Cardiac fibroblast (primary cell): ENCODE measurements at regions not wholly inside any gene's neighbourhood (a gene's known extent, or its start where the extent isn't known, plus 50 kb on each side); places are given as distances from the start of the nearest gene placed in this dataset.

Source experiments
- DNase-seq, 2 donors: peaks; one replicate each; pipeline versions ENCODE4 v3.0.0 to v3.0.0-alpha.2; 2010; ENCODE audit warnings: low read depth in 2 of 2
- H3K4me3 ChIP-seq, 2 donors: replicated peaks in 1 of 2; 1 replicate in 1 of 2; 2 replicates in 1 of 2; pipeline ENCODE4 v1.5.1; 2011; ENCODE audit warnings: low read depth in 2 of 2, low read length in 2 of 2, mild to moderate bottlenecking in 2 of 2, moderate library complexity in 1 of 2
- TF ChIP-seq, protein P1 (sequence below): IDR thresholded peaks from one replicate; pipeline ENCODE4 v1.5.1; 2011; ENCODE audit warnings: low read depth, mild to moderate bottlenecking, low read length, inconsistent platforms

GRCh38 chr5:18752317-18752716, 1118.1 kb downstream of the TAF11L14 start:
- TF ChIP-seq, protein P1, sequence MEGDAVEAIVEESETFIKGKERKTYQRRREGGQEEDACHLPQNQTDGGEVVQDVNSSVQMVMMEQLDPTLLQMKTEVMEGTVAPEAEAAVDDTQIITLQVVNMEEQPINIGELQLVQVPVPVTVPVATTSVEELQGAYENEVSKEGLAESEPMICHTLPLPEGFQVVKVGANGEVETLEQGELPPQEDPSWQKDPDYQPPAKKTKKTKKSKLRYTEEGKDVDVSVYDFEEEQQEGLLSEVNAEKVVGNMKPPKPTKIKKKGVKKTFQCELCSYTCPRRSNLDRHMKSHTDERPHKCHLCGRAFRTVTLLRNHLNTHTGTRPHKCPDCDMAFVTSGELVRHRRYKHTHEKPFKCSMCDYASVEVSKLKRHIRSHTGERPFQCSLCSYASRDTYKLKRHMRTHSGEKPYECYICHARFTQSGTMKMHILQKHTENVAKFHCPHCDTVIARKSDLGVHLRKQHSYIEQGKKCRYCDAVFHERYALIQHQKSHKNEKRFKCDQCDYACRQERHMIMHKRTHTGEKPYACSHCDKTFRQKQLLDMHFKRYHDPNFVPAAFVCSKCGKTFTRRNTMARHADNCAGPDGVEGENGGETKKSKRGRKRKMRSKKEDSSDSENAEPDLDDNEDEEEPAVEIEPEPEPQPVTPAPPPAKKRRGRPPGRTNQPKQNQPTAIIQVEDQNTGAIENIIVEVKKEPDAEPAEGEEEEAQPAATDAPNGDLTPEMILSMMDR, result no peak
- H3K4me3 ChIP-seq, result no peak overlapping the region
- DNase-seq, result no peak

DNA sequence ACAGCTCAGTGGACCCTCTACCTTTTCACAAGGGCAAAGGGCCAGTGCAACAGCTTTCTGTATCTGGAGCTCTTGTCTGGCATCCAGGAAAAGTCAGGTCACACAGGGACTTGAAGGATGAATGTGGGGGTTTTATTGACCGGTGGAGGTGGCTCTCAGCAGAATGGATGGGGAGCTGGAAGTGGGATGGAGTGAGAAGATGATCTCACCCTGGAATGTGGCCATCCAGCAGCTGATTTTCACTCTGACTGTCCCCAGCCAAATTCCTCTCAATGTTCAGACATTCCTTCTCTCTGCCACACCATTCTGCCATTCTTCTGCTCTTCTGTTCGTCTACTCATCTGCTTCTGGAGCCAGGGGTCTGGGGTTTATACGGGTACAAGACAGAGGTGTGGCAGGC, 1119.9 kb downstream of the TAF11L14 start:
- DNase-seq, result no peak
- H3K4me3 ChIP-seq, result no peak overlapping the region
- TF ChIP-seq, protein P1, result no peak

GRCh38 chr5:18761801-18762200, 1127.5 kb downstream of the TAF11L14 start:
- H3K4me3 ChIP-seq, result no peak overlapping the region
- no peak for DNase-seq
- TF ChIP-seq, protein P1, result no peak

DNA sequence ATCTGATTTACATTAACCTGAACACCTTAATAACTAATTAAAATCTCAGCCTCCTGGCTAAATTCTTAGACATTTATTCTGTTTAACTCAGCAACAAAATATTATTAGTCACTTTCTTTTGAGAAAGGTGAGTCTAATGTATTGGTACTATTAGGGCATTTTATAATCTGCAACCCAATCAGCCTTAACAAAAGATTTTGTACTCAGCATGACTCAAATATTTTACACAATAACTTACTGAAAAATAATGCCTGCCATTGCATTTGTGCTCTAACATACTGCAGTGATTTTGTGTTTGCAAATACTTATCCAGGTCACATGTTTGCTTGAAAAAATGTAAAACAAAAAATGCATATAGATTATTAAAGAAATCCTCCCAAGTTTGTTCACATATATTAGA, 1129.9 kb downstream of the TAF11L14 start:
- no peak overlapping the region for H3K4me3 ChIP-seq
- DNase-seq, result no peak
- TF ChIP-seq, protein P1, result no peak

DNA sequence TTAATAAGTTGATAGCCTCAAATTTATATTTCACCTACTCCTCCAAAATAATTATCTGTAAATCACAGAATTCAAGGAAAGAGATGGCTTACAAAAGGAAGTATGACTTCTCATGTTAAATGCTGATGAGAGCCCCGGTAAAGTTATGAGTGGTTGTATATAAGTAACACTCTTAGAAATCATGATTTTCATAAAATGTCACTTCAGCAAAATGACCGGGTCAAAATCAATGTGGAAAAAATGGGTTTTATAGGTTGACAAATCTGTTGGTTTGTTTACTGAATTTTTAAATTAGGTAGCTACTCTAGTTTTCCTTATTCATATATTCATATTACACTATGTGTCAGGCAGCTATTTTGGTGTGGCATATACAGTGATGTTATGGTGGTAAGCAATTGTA, 1131.0 kb downstream of the TAF11L14 start:
- TF ChIP-seq, protein P1, result no peak
- no peak overlapping the region for H3K4me3 ChIP-seq
- DNase-seq, result no peak

DNA sequence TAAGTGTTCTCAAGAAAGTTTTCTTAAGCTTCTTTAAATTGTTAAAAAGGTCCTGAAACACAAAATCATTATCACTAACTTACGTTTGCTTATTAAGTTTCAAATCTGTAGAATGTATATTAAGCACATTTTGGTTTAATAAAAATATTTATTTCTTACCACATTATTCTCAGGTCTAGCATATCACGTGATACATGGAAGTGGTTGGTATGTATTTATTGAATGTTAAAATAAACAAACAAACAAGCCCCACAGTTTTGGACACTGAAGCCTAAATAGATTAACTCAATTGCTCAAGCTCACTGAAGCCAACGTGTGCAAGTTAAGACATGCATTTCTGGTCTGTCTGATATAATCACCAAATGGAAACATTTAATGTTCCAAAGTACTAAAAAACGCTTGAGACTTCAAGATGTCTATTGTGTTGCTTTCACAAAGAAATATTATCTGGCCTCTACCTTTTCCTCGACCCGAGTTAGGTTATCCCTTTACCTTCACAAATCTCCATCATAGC, 1136.9 kb downstream of the TAF11L14 start:
- H3K4me3 ChIP-seq, result no peak overlapping the region
- DNase-seq, result no peak
- TF ChIP-seq, protein P1, result no peak

DNA sequence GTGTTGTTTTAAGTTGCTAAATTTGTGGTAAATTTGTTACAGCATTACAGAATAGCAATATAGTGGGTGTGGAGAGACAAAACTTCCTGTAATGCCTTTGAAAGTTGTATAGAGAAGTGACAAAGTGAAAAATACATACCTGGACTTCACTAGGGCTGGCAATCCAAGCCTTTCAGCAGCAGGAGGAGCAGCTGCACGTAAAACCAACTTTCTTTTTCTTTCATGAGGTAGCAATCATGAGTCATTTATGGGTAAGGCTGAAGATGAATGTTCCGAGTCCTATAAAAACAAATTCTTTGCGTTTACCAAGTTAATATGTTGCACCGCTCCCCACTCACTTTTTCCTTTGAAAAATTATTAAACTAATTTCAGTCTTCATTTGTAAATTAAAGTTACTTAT, 1138.2 kb downstream of the TAF11L14 start:
- TF ChIP-seq, protein P1, result no peak
- H3K4me3 ChIP-seq, result no peak overlapping the region
- no peak for DNase-seq
